GM23338 (cell line): ENCODE measurements at regions not wholly inside any gene's neighbourhood (a gene's known extent, or its start where the extent isn't known, plus 50 kb on each side); places are given as distances from the start of the nearest gene placed in this dataset.

Experiments
- EZH2 ChIP-seq: fragments of 200-600 bp; sonication (generic); IDR thresholded peaks from one replicate; pipeline ENCODE4 v1.8.0; 2017; ENCODE audit warnings: antibody characterized with exemption, mild to moderate bottlenecking, low read depth; ENCODE audit not compliant: unreplicated experiment
- EZH2phosphoT487 ChIP-seq: fragments of 200-600 bp; sonication (generic); IDR thresholded peaks from one replicate; pipeline ENCODE4 v1.8.1; 2018; ENCODE audit warnings: antibody characterized with exemption; ENCODE audit not compliant: unreplicated experiment
- POLR2AphosphoS5 ChIP-seq: IDR thresholded peaks from 2 replicates; pipeline ENCODE4 v1.6.1; 2016; ENCODE audit warnings: antibody characterized with exemption, low read depth
- REST ChIP-seq: IDR thresholded peaks from one replicate; pipeline ENCODE4 v1.6.1; 2018; ENCODE audit warnings: antibody characterized with exemption; ENCODE audit not compliant: unreplicated experiment
- TF ChIP-seq, protein P1 (sequence below), 2 experiments: fragments of 200-600 bp in 1 of 2; sonication (generic) in 1 of 2; conservative IDR thresholded peaks; 2 replicates each; pipeline versions ENCODE4 v1.5.1 to v1.6.1; 2016 to 2017; ENCODE audit warnings: antibody characterized with exemption in 2 of 2, low read depth in 2 of 2, mild to moderate bottlenecking in 2 of 2, moderate library complexity in 1 of 2

- TF ChIP-seq, protein P1, sequence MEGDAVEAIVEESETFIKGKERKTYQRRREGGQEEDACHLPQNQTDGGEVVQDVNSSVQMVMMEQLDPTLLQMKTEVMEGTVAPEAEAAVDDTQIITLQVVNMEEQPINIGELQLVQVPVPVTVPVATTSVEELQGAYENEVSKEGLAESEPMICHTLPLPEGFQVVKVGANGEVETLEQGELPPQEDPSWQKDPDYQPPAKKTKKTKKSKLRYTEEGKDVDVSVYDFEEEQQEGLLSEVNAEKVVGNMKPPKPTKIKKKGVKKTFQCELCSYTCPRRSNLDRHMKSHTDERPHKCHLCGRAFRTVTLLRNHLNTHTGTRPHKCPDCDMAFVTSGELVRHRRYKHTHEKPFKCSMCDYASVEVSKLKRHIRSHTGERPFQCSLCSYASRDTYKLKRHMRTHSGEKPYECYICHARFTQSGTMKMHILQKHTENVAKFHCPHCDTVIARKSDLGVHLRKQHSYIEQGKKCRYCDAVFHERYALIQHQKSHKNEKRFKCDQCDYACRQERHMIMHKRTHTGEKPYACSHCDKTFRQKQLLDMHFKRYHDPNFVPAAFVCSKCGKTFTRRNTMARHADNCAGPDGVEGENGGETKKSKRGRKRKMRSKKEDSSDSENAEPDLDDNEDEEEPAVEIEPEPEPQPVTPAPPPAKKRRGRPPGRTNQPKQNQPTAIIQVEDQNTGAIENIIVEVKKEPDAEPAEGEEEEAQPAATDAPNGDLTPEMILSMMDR (conservative IDR thresholded peaks at IDR 0.05; ENCODE audit: low read depth in 2 of 2) = no peak
- no peak for TF ChIP-seq POLR2AphosphoS5
- TF ChIP-seq REST = no peak
- TF ChIP-seq EZH2phosphoT487 = no peak
- TF ChIP-seq EZH2 = no peak
Observed at GRCh38 chr15:98412852-98413251, 235.5 kb upstream of the IGF1R start.
